ENCODE measurements at regions not wholly inside any gene's neighbourhood (a gene's known extent, or its start where the extent isn't known, plus 50 kb on each side); places are given as distances from the start of the nearest gene placed in this dataset.

GRCh38 chr11:119892311-119892808, 163.4 kb upstream of the NECTIN1 start:
- FAIRE-seq (no peak), DNase-seq (ENCODE audit: low spot score in 2 of 2) (peak in 1 of 2 donors; percentile 24)

GRCh38 chr11:119891055-119891768, 162.2 kb upstream of the NECTIN1 start:
- DNase-seq (ENCODE audit: low spot score in 2 of 2) (peak; percentile 26 to 36), FAIRE-seq (no peak)

GRCh38 chr11:119890466-119890865, 161.5 kb upstream of the NECTIN1 start:
- FAIRE-seq: no peak
- no peak for DNase-seq (ENCODE audit: low spot score in 2 of 2)

GRCh38 chr11:119889728-119890280, 160.8 kb upstream of the NECTIN1 start:
- FAIRE-seq (no peak), DNase-seq (ENCODE audit: low spot score in 2 of 2) (no peak)

GRCh38 chr11:119889111-119889510, 160.1 kb upstream of the NECTIN1 start:
- FAIRE-seq (no peak), DNase-seq (ENCODE audit: low spot score in 2 of 2) (no peak)

- FAIRE-seq: no peak
- DNase-seq (ENCODE audit: low spot score in 2 of 2): no peak
These were observed 159.1 kb upstream of the NECTIN1 start for GRCh38 chr11:119888119-119888518.

- no peak for DNase-seq (ENCODE audit: low spot score in 2 of 2)
- no peak for FAIRE-seq
These were observed 157.7 kb upstream of the NECTIN1 start for GRCh38 chr11:119886667-119887230.

GRCh38 chr11:119885861-119886567, 157.0 kb upstream of the NECTIN1 start:
- DNase-seq (ENCODE audit: low spot score in 2 of 2): no peak
- no peak for FAIRE-seq

GRCh38 chr11:119885067-119885466, 156.1 kb upstream of the NECTIN1 start:
- no peak for FAIRE-seq
- DNase-seq (ENCODE audit: low spot score in 2 of 2): no peak

- FAIRE-seq (no peak), DNase-seq (ENCODE audit: low spot score in 2 of 2) (no peak)
These were observed 153.3 kb upstream of the NECTIN1 start for GRCh38 chr11:119882316-119882715.

- DNase-seq (ENCODE audit: low spot score in 2 of 2) (no peak), FAIRE-seq (no peak)
These were observed 151.9 kb upstream of the NECTIN1 start for GRCh38 chr11:119880873-119881272.

GRCh38 chr11:119880143-119880542, 151.1 kb upstream of the NECTIN1 start:
- no peak for FAIRE-seq

GRCh38 chr11:119878990-119879389, 150.0 kb upstream of the NECTIN1 start:
- FAIRE-seq (no peak), DNase-seq (ENCODE audit: low spot score in 2 of 2) (no peak)

More at GRCh38 chr11:119880143-119880542, 151.1 kb upstream of the NECTIN1 start:
- no peak for DNase-seq (ENCODE audit: low spot score in 2 of 2)

GRCh38 chr11:119876841-119877240, 147.8 kb upstream of the NECTIN1 start:
- DNase-seq (ENCODE audit: low spot score in 2 of 2) (no peak), FAIRE-seq (no peak)

- DNase-seq (ENCODE audit: low spot score in 2 of 2): no peak
- FAIRE-seq: no peak
These were observed 147.0 kb upstream of the NECTIN1 start for GRCh38 chr11:119875841-119876600.

GRCh38 chr11:119874660-119875238, 145.7 kb upstream of the NECTIN1 start:
- DNase-seq (ENCODE audit: low spot score in 2 of 2): no peak
- no peak for FAIRE-seq

GRCh38 chr11:119873761-119874421, 144.9 kb upstream of the NECTIN1 start:
- no peak for DNase-seq (ENCODE audit: low spot score in 2 of 2)
- FAIRE-seq: no peak

GRCh38 chr11:119872611-119873310, 143.8 kb upstream of the NECTIN1 start:
- FAIRE-seq (no peak), DNase-seq (ENCODE audit: low spot score in 2 of 2) (no peak)

- no peak for FAIRE-seq
These were observed 136.7 kb upstream of the NECTIN1 start for GRCh38 chr11:119865661-119866156.

More at GRCh38 chr11:119865661-119866156, 136.7 kb upstream of the NECTIN1 start:
- DNase-seq (ENCODE audit: low spot score in 2 of 2): no peak
